Fibroblast of skin of abdomen (primary cell): ENCODE measurements at regions not wholly inside any gene's neighbourhood (a gene's known extent, or its start where the extent isn't known, plus 50 kb on each side); places are given as distances from the start of the nearest gene placed in this dataset.
"Not testable (repeated sequence)": the region's sequence is repeated elsewhere in the genome, so short reads cannot be mapped to it uniquely, and the experiment has no call there.

Source experiments
- DNase-seq: peaks from one replicate; pipeline ENCODE4 v3.0.0-alpha.2; 2013

GRCh38 chr14:80291101-80291500 lies 79.8 kb upstream of the DIO2 start:
- DNase-seq, result no peak

- DNase-seq, result not testable (repeated sequence)
These were observed 75.4 kb upstream of the DIO2 start for GRCh38 chr14:80286744-80287143.

DNA sequence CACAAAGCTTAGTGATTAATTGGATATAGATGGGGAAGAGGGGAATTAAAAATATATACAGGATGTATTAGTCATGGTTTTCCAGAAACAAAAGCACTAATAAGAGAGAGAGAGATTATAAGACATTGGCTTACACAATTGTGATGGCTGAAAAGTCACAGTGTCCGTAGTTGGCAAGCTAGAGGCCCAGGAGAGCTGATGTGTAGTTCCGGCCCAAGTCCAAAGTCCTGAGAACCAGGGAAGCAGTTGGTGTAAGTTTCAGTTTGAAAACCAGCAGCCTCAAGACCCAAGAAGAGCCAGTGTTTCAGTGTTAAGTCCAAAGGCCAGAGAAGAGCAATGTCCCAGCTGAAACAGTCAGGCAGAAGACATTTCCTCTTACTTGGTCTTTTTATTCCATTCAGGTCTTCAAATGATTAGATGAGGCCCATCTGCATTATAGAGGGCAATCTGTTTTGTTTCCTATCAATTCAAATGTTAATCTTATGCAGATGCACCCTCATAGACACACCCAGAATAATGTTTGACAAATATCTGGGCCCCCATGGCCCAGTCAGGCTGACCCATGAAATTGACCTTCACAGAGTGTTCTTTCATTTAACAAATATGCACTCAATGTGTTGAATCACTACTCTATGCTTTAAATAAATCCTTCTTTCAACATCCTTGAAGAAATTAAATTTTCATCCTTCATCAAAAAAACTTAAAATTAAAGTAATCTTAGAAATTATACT lies 67.2 kb upstream of the DIO2 start:
- DNase-seq, result no peak

GRCh38 chr14:80275208-80275850 lies 64.0 kb upstream of the DIO2 start:
- DNase-seq, result peak; percentile 33

- DNase-seq, result not testable (repeated sequence)
These were observed 63.0 kb upstream of the DIO2 start for GRCh38 chr14:80274310-80274709.

- DNase-seq, result no peak
These were observed 60.1 kb upstream of the DIO2 start for GRCh38 chr14:80271389-80271788.

DNA sequence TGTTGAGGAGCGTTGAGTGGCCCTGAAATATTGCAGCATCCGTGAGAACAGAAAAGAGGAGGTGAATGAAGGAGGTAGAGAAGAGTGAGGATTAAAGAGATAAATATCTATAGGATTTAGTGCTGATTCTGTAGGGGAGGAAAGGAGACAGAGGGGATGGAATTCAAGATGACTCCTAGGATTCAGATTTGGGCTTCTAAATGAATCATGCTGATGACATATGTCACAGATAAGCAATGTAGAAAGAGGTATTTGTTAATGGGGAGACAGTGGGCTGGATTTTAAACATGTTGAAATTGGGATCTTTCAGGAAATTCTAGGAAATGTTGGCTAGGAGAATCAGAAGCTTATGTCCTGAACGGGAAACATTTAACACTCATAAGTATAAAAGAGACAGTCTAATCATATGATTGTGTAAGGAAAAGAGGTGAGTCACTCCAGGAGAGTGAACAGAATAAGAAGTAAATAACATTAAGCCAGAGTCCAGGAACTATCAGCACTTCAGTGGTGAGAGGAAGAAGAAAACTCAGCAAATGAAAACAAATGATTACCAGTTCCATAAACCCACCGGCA lies 58.1 kb upstream of the DIO2 start:
- DNase-seq, result peak; percentile 27

- DNase-seq, result no peak
These were observed 55.6 kb upstream of the DIO2 start for GRCh38 chr14:80266930-80267329.

- no peak for DNase-seq
These were observed 53.4 kb upstream of the DIO2 start for GRCh38 chr14:80264702-80265101.
